ENCODE measurements at regions not wholly inside any gene's neighbourhood (a gene's known extent, or its start where the extent isn't known, plus 50 kb on each side); places are given as distances from the start of the nearest gene placed in this dataset.
A peak's percentile ranks its signal among the peaks of the same experiment; 100 is the strongest.

DNA sequence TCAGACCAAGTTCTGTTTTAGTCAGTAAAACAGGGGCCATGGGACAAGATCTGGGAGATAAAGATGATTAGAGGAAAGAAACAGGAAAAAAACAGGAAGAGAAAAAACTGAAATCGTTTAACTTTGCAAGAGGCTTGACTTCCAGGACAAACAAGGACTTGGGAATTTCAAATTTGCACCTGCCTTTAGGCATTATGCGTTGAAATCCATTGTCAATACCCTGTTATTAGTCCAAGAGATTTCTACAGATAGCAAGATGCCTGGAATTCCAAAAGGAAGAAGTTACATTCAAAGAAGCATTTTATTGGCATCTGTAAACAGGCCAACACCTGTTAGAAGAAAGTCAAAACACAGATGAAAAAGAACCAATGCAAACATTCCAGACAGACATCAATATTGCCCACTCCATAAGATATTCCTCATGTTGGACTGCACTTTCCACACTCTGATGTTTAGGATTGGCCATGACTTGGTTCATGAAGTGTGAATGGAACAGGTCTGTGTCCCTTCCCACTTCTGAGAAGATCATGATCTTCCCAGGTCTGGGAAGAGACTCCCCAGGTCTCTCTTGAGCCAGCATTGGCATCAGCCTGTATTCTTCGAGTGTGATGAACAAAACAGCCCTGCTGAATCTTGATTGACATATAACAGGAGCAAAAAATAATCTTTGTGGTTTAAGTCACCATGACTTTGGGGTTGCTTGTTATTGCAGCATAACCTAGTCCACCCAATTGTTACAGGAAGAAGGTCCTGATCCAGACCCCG, 181.4 kb upstream of the FN1 start (continued):
- TF ChIP-seq, protein P1, sequence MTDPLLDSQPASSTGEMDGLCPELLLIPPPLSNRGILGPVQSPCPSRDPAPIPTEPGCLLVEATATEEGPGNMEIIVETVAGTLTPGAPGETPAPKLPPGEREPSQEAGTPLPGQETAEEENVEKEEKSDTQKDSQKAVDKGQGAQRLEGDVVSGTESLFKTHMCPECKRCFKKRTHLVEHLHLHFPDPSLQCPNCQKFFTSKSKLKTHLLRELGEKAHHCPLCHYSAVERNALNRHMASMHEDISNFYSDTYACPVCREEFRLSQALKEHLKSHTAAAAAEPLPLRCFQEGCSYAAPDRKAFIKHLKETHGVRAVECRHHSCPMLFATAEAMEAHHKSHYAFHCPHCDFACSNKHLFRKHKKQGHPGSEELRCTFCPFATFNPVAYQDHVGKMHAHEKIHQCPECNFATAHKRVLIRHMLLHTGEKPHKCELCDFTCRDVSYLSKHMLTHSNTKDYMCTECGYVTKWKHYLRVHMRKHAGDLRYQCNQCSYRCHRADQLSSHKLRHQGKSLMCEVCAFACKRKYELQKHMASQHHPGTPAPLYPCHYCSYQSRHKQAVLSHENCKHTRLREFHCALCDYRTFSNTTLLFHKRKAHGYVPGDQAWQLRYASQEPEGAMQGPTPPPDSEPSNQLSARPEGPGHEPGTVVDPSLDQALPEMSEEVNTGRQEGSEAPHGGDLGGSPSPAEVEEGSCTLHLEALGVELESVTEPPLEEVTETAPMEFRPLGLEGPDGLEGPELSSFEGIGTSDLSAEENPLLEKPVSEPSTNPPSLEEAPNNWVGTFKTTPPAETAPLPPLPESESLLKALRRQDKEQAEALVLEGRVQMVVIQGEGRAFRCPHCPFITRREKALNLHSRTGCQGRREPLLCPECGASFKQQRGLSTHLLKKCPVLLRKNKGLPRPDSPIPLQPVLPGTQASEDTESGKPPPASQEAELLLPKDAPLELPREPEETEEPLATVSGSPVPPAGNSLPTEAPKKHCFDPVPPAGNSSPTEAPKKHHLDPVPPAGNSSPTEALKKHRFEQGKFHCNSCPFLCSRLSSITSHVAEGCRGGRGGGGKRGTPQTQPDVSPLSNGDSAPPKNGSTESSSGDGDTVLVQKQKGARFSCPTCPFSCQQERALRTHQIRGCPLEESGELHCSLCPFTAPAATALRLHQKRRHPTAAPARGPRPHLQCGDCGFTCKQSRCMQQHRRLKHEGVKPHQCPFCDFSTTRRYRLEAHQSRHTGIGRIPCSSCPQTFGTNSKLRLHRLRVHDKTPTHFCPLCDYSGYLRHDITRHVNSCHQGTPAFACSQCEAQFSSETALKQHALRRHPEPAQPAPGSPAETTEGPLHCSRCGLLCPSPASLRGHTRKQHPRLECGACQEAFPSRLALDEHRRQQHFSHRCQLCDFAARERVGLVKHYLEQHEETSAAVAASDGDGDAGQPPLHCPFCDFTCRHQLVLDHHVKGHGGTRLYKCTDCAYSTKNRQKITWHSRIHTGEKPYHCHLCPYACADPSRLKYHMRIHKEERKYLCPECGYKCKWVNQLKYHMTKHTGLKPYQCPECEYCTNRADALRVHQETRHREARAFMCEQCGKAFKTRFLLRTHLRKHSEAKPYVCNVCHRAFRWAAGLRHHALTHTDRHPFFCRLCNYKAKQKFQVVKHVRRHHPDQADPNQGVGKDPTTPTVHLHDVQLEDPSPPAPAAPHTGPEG (CRISPR knock-in tag; IDR thresholded peaks at IDR 0.05) = peak; percentile 64; the same call in 1 of the 2 replicates
- TF ChIP-seq ELF1 (CRISPR knock-in tag; IDR thresholded peaks at IDR 0.05) = peak; percentile 63; the same call in 1 of the 2 replicates
- TF ChIP-seq ZC3H4 (CRISPR knock-in tag; IDR thresholded peaks at IDR 0.05; ENCODE audit: borderline replicate concordance) = no peak
- no peak for TF ChIP-seq MYC (CRISPR knock-in tag; IDR thresholded peaks at IDR 0.05; ENCODE audit: borderline replicate concordance)
- no peak for TF ChIP-seq CTCF (CRISPR knock-in tag; IDR thresholded peaks at IDR 0.05)
- TF ChIP-seq ZFAT (CRISPR knock-in tag; conservative IDR thresholded peaks at IDR 0.05) = no peak
- no peak for TF ChIP-seq CBX2 (IDR thresholded peaks at IDR 0.05; ENCODE audit: low read depth, low read length)
- TF ChIP-seq CBX2 (CRISPR knock-in tag; IDR thresholded peaks at IDR 0.05; ENCODE audit: low read depth) = peak; percentile 45; the same call in 1 of the 2 replicates
- TF ChIP-seq FLYWCH1 (CRISPR knock-in tag; IDR thresholded peaks at IDR 0.05) = 0 out of 2 replicates have a peak, but pooled peaks have one; percentile 43
- no peak for TF ChIP-seq ZNF841 (CRISPR knock-in tag; IDR thresholded peaks at IDR 0.05; ENCODE audit: borderline replicate concordance)
- no peak for TF ChIP-seq ZNF672 (CRISPR knock-in tag; IDR thresholded peaks at IDR 0.05)
- TF ChIP-seq ZNF788 (CRISPR knock-in tag; IDR thresholded peaks at IDR 0.05; ENCODE audit: borderline replicate concordance) = no peak
- no peak for TF ChIP-seq ZFP62 (CRISPR knock-in tag; IDR thresholded peaks at IDR 0.05)
- TF ChIP-seq YY1 (IDR thresholded peaks at IDR 0.05; ENCODE audit: insufficient read depth, insufficient replicate concordance, low read depth, low read length) = peak; percentile 27
- TF ChIP-seq HMGA1 (CRISPR knock-in tag; conservative IDR thresholded peaks at IDR 0.05) = no peak
- TF ChIP-seq AKAP8 (CRISPR knock-in tag; IDR thresholded peaks at IDR 0.05) = peak; percentile 62; the same call in 1 of the 2 replicates
- TF ChIP-seq ZNF740 (CRISPR knock-in tag; IDR thresholded peaks at IDR 0.05) = no peak
- no peak; the same call in 1 of the 2 replicates for TF ChIP-seq ZNF430 (CRISPR knock-in tag; IDR thresholded peaks at IDR 0.05)
- TF ChIP-seq ATAD3A (CRISPR knock-in tag; IDR thresholded peaks at IDR 0.05) = no peak
- 0 out of 2 replicates have a peak, but pooled peaks have one; percentile 35 for TF ChIP-seq ATF7-NPFF (CRISPR knock-in tag; IDR thresholded peaks at IDR 0.05; ENCODE audit: low read depth)
- TF ChIP-seq CREB3 (CRISPR knock-in tag; IDR thresholded peaks at IDR 0.05) = peak; percentile 74; the same call in 1 of the 2 replicates
- TF ChIP-seq ZNF720 (CRISPR knock-in tag; IDR thresholded peaks at IDR 0.05) = no peak

All from HepG2 (cell line).